PC-9 (cell line): ENCODE measurements at regions not wholly inside any gene's neighbourhood (a gene's known extent, or its start where the extent isn't known, plus 50 kb on each side); places are given as distances from the start of the nearest gene placed in this dataset.
"Not testable (repeated sequence)": the region's sequence is repeated elsewhere in the genome, so short reads cannot be mapped to it uniquely, and the experiment has no call there.

Experiments used
- BruUV-seq: library from RNA; stranded (reverse); fragments of 400-500 nt; replicated peaks from 2 replicates; lab custom pipeline; 2021; lab: Mats Ljungman, UMichigan
- CTCF ChIA-PET: fragments of 300-600 bp; sonication (Branson Sonifier 250); formaldehyde crosslinking; loops from one replicate; lab custom pipeline; 2022; ENCODE audit warnings: antibody characterized with exemption; lab: Charles Lee
- POLR2A ChIA-PET: fragments of 300-600 bp; sonication (Branson Sonifier 250); formaldehyde crosslinking; loops from one replicate; lab custom pipeline; 2022; ENCODE audit warnings: antibody characterized with exemption; ENCODE audit not compliant: unreplicated experiment; lab: Charles Lee
- DNase-seq, 2 experiments: peaks; one replicate each; pipeline versions ENCODE4 v3.0.0 to v3.0.0-alpha.2; 2015 to 2022; ENCODE audit warnings: mixed read lengths in 1 of 2
- H2AFZ ChIP-seq: fragments of 200-600 bp; sonication (generic); 2 replicates; pipeline ENCODE4 v1.8.1; 2017; ENCODE audit warnings: antibody characterized with exemption
- H3F3A ChIP-seq: fragments of 200-600 bp; sonication (generic); 2 replicates; pipeline ENCODE4 v1.8.1; 2017; ENCODE audit warnings: antibody characterized with exemption, mild to moderate bottlenecking, low read depth; ENCODE audit not compliant: insufficient read depth
- H3K27ac ChIP-seq: fragments of 200-600 bp; sonication (generic); 2 replicates; pipeline ENCODE4 v1.6.1; 2016; ENCODE audit warnings: mixed run types
- H3K27me3 ChIP-seq: fragments of 200-600 bp; sonication (generic); 2 replicates; pipeline ENCODE4 v1.6.1; 2016; ENCODE audit warnings: low read depth, mixed run types; ENCODE audit not compliant: insufficient read depth
- H3K36me3 ChIP-seq: fragments of 200-600 bp; sonication (generic); 2 replicates; pipeline ENCODE4 v1.6.1; 2016; ENCODE audit warnings: low read depth, mixed run types
- H3K4me1 ChIP-seq: fragments of 200-600 bp; sonication (generic); replicated peaks from 2 replicates; pipeline ENCODE4 v1.6.1; 2016; ENCODE audit warnings: mixed run types; ENCODE audit not compliant: insufficient read depth
- H3K4me2 ChIP-seq: fragments of 200-600 bp; sonication (generic); 2 replicates; pipeline ENCODE4 v1.6.1; 2017; ENCODE audit warnings: mixed run types
- H3K4me3 ChIP-seq: fragments of 200-600 bp; sonication (generic); 2 replicates; pipeline ENCODE4 v1.6.1; 2016; ENCODE audit warnings: mixed run types
- H3K79me2 ChIP-seq: fragments of 200-600 bp; sonication (generic); 2 replicates; pipeline ENCODE4 v1.6.1; 2017; ENCODE audit warnings: low read depth, mixed run types
- H3K9me2 ChIP-seq: fragments of 200-600 bp; sonication (generic); 2 replicates; pipeline ENCODE4 v1.8.1; 2017; ENCODE audit warnings: mild to moderate bottlenecking; ENCODE audit not compliant: insufficient read depth
- H3K9me3 ChIP-seq: fragments of 200-600 bp; sonication (generic); 2 replicates; pipeline ENCODE4 v1.8.1; 2016; ENCODE audit warnings: low read depth; ENCODE audit not compliant: insufficient read depth
- H4K20me1 ChIP-seq: fragments of 200-600 bp; sonication (generic); 2 replicates; pipeline ENCODE4 v1.8.1; 2017; ENCODE audit not compliant: insufficient read depth
- intact Hi-C: fragments of 100-400 bp; cut with micrococcal nuclease; formaldehyde crosslinking; loops from one replicate; pipeline ENCODE4 v1.10.0; 2022; ENCODE audit not compliant: unreplicated experiment

DNA sequence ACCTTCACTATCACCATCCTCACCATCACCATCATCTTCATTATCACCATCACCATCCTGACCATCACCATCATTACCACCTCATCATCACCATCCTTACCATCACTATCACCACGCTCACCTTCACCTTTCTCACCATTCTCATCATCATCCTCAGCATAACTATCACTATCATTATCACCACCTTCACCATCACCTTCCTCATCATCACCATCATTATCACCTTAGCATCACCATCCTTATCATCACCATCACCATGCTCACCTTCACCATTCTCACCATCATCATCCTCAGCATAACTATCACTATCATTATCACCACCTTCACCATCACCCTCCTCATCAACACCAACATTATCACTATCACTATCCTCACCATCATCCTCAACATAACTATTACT is 397.8 kb upstream of the ZNF337 start:
- intact Hi-C loops, DNase-seq, H4K20me1 ChIP-seq, H3K4me2 ChIP-seq, H3K9me2 ChIP-seq, H3F3A ChIP-seq, H3K27me3 ChIP-seq, H2AFZ ChIP-seq, H3K36me3 ChIP-seq, BruUV-seq, H3K4me3 ChIP-seq, H3K27ac ChIP-seq, H3K4me1 ChIP-seq, H3K9me3 ChIP-seq, H3K79me2 ChIP-seq, CTCF ChIA-PET, POLR2A ChIA-PET: not testable (repeated sequence)

DNA sequence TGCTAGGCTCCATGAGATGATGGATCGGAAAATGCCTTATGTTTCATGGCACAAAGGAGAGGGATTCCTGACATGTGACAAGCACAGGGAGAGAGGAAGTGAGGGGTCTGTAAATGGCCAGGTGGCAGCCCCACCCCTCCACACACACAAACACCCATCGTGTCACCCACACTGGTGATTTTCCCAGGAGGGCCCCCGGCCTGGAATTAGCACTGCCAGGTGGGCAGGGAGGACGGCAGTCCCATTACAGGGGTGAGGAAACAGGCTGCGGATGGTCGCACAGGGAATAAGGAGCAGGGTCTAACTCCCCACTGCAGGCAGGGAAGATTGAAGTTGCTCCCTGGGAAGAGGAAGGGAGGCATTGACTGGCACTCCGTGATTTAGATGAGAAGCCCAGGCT is 395.3 kb upstream of the ZNF337 start:
- BruUV-seq, H3F3A ChIP-seq: not testable (repeated sequence)

DNA sequence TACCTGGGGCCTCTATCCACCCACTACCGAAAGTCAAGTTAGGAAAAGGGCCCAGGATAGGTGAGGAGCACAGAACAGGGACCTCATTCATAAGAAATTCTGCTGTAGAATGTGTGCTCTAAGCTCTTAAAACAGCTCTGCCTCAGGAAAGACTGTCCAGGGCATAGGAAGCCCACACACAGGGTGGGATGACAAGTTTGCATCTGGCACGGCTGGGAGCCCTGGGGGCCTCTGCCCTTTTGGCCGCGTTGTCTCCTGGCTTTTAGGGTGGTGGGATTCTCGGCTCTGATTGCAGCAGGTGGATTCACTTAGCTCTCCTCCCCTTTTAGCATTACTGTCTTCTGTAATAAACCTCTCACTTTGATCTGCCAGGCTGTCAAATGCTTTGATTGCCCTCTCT is 389.5 kb upstream of the ZNF337 start:
- H3K36me3 ChIP-seq, CTCF ChIA-PET, H2AFZ ChIP-seq: not testable (repeated sequence)

More for the DNA sequence above, 395.3 kb upstream of the ZNF337 start:
- H3K79me2 ChIP-seq, H4K20me1 ChIP-seq, H3K4me2 ChIP-seq, CTCF ChIA-PET, H3K36me3 ChIP-seq, H3K9me3 ChIP-seq, H3K4me3 ChIP-seq, DNase-seq, H3K27me3 ChIP-seq, H3K4me1 ChIP-seq, H3K27ac ChIP-seq, POLR2A ChIA-PET, H3K9me2 ChIP-seq, H2AFZ ChIP-seq, intact Hi-C loops: not testable (repeated sequence)

DNA sequence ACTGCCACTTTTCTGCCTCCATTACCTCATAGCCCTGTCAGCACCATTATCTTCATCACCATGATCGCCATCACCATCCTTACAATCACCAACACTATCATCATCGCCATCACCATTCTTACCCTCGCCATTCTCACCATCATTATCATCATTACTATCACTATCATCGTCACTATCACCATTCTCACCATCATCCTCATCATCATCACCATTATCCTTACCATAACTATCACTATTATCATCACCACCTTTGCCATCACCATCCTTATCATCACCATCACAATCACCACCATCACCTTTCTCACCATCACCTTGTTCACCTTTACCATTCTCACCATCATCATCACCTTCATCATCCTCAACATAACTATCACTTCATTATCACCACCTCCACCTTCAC is 377.3 kb upstream of the ZNF337 start:
- H3K36me3 ChIP-seq, POLR2A ChIA-PET, H3K79me2 ChIP-seq, H3K4me3 ChIP-seq, H3K27me3 ChIP-seq, H3K27ac ChIP-seq, H3K9me3 ChIP-seq, H2AFZ ChIP-seq, H3F3A ChIP-seq, BruUV-seq, H3K9me2 ChIP-seq, intact Hi-C loops, CTCF ChIA-PET, H4K20me1 ChIP-seq, H3K4me2 ChIP-seq, H3K4me1 ChIP-seq, DNase-seq: not testable (repeated sequence)

More for the DNA sequence above, 389.5 kb upstream of the ZNF337 start:
- POLR2A ChIA-PET, H3K9me2 ChIP-seq, DNase-seq, H3K4me3 ChIP-seq, H3K27ac ChIP-seq, H3K27me3 ChIP-seq, BruUV-seq, H3K4me2 ChIP-seq, H3K4me1 ChIP-seq, intact Hi-C loops, H3F3A ChIP-seq, H3K79me2 ChIP-seq, H4K20me1 ChIP-seq, H3K9me3 ChIP-seq: not testable (repeated sequence)

DNA sequence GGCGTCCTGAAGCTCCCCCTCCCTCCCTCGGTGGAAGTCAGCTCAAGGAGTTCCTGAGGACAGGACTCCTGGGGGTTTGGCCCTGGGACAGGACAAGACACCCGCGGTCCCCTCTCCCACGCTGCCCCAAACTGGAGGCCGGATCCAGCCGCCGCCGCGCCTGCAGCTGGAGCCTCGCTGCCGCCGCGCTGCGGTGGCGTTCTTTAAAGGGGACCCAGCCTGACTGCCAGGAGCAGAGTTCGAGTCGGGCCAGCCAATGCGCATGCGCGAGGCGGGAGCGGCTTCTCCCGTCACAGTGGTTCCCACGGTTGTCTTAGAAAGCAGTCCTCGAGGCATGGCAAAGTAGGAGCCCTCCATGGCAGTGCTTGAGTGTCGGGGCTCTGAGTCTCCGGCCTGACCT is 362.7 kb upstream of the ZNF337 start:
- H3F3A ChIP-seq, H3K4me1 ChIP-seq, H3K9me3 ChIP-seq, H3K9me2 ChIP-seq, POLR2A ChIA-PET, H3K79me2 ChIP-seq, H3K27me3 ChIP-seq, DNase-seq, H4K20me1 ChIP-seq, CTCF ChIA-PET, H3K4me3 ChIP-seq, intact Hi-C loops, H3K27ac ChIP-seq, BruUV-seq, H3K4me2 ChIP-seq, H2AFZ ChIP-seq, H3K36me3 ChIP-seq: not testable (repeated sequence)

DNA sequence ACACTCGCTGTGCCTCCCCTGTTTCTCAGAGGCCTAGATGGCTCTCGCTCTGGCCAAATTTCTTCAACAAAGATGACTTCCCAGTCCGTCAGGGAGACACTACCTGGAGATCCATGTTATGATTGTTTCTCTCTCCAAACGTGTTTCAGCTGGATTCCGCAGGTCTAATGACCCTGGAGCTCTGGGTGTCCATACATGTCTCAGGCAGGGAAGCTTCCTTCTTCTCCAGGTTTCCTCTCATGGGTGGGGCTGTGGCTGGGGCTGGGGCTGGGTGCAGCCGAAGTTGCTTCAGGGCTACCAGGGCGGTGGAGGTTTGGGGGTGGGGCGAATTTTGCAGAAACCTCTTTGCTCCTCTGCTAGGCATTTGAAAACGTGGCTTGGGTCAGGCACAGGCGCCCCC is 361.8 kb upstream of the ZNF337 start:
- H3K9me2 ChIP-seq, H3K4me1 ChIP-seq, H3F3A ChIP-seq, H3K9me3 ChIP-seq, H3K4me3 ChIP-seq, POLR2A ChIA-PET, CTCF ChIA-PET, BruUV-seq, H3K4me2 ChIP-seq, H3K36me3 ChIP-seq, H3K27me3 ChIP-seq, H4K20me1 ChIP-seq, intact Hi-C loops, DNase-seq, H3K79me2 ChIP-seq, H2AFZ ChIP-seq, H3K27ac ChIP-seq: not testable (repeated sequence)

DNA sequence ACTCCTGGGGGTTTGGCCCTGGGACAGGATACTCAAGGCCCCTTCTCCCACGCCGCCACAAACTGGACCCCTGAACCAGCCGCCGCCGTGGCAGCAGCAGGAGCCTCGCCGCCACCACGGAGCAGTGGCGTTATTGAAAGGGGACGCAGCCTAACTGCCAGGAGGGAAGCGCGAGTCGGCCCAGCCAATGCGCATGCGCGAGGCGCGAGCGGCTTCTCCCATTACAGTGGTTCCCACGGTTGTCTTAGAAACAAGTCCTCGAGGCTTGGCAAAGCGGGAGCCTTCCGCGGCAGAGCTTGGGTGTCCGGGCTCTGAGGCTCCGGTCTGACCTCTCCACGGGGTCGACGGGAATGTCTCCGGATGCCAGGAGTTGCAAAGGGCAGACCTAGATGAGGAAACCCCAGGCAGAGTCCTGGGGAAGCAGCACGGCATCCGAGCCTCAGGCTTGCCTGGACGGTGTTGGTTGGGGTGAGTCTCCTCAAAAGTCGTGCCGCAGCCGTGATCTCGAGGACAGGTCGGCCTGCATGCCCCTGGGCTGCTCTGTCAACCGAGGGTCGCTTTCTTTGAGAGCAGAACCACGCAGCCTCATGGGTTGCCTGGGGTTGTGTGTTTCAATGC is 360.6 kb upstream of the ZNF337 start:
- H3K79me2 ChIP-seq, H3K4me2 ChIP-seq, CTCF ChIA-PET, POLR2A ChIA-PET, H3K9me3 ChIP-seq, H3K4me3 ChIP-seq, H3K4me1 ChIP-seq, H3K9me2 ChIP-seq, DNase-seq, H4K20me1 ChIP-seq, intact Hi-C loops, H3K27ac ChIP-seq, BruUV-seq, H2AFZ ChIP-seq, H3F3A ChIP-seq, H3K36me3 ChIP-seq, H3K27me3 ChIP-seq: not testable (repeated sequence)
